ENCODE measurements at regions not wholly inside any gene's neighbourhood (a gene's known extent, or its start where the extent isn't known, plus 50 kb on each side); places are given as distances from the start of the nearest gene placed in this dataset.
"Not testable (repeated sequence)": the region's sequence is repeated elsewhere in the genome, so short reads cannot be mapped to it uniquely, and the experiment has no call there.

GRCh38 chr2:215260097-215260677 is 51.7 kb upstream of the ATIC start:
- CTCF ChIA-PET, result no interaction called here
- no peaks in the 10 kb centered on the region for H3K9me3 Mint-ChIP-seq (ENCODE audit: low read depth)
- no peaks in the 10 kb centered on the region for H3K36me3 Mint-ChIP-seq
- peaks cover 6% of the 10 kb centered on the region for H3K27me3 Mint-ChIP-seq
- DNase-seq, result no peak
- ATAC-seq, result no peak
- H3K27ac Mint-ChIP-seq, result no peak overlapping the region
- H3K4me3 Mint-ChIP-seq, result no peak overlapping the region
- no peaks in the 10 kb centered on the region for H3K4me1 Mint-ChIP-seq

DNA sequence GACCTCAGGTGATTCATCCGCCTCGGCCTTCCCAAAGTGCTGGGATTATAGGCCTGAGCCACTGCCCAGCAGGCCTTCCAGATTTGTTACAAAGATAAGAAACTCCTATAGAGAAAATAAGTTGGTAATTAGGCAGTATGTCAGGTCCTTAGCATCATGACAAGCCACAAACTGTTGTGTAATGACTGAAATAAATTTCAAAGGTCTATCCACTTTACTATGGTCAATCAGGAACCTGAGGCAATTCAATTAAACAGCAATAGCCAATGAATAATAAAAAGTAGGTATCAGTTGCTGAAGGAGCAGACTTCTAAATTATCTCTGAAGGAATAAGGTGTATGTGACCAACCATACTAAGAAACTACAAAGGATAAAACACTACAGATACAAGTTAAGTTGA is 62.4 kb upstream of the ATIC start:
- H3K27ac Mint-ChIP-seq, result no peak overlapping the region
- H3K9me3 Mint-ChIP-seq (ENCODE audit: low read depth), result no peaks in the 10 kb centered on the region
- ATAC-seq (no peak), DNase-seq (no peak)
- no peaks in the 10 kb centered on the region for H3K36me3 Mint-ChIP-seq
- CTCF ChIA-PET, result no interaction called here
- no peaks in the 10 kb centered on the region for H3K27me3 Mint-ChIP-seq
- H3K4me3 Mint-ChIP-seq, result no peak overlapping the region
- H3K4me1 Mint-ChIP-seq, result no peaks in the 10 kb centered on the region

DNA sequence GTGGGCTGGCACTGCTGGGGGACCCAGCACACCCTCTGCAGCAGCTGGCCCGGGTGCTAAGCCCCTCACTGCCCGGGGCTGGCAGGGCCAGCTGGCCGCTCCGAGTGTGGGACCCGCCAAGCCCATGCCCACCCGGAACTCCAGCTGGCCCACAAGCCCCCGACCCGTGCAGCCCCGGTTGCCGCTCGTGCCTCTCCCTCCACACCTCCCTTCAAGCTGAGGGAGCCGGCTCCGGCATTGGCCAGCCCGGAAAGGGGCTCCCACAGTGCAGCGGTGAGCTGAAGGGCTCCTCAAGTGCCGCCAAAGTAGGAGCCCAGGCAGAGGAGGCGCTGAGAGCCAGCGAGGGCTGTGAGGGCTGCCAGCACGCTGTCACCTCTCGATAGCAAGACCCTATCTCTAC is 65.9 kb upstream of the ATIC start:
- CTCF ChIA-PET; H3K9me3 Mint-ChIP-seq (ENCODE audit: low read depth); H3K27ac Mint-ChIP-seq; H3K36me3 Mint-ChIP-seq; H3K4me1 Mint-ChIP-seq; H3K27me3 Mint-ChIP-seq; DNase-seq; ATAC-seq; H3K4me3 Mint-ChIP-seq: not testable (repeated sequence)

DNA sequence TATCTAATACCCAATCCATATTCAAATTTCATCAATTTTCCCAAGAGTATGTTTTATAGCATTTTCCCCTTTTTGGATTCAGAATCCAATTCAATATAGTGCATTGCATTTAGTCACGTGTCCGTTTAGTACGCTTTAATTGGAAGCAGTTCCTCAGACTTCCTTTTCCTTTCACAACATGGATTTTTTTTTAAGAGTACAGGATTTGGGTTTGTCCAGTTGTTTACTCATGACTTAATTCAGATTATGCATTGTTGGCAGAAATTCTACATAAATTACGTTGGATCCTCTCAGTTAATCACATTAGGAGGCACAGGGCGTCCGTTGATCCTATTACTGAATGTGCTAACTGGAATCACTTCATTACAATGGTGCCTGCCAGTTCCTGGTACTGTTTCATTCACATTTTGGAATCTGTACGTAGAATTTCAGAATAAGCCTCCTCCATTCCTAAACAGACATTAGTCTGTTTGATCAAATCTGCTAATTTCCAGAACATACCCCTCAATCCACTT is 70.0 kb upstream of the ATIC start:
- CTCF ChIA-PET, result no interaction called here
- H3K27ac Mint-ChIP-seq, result no peak overlapping the region
- no peaks in the 10 kb centered on the region for H3K9me3 Mint-ChIP-seq (ENCODE audit: low read depth)
- H3K4me3 Mint-ChIP-seq, result no peak overlapping the region
- no peaks in the 10 kb centered on the region for H3K27me3 Mint-ChIP-seq
- no peak for ATAC-seq
- no peak for DNase-seq
- H3K4me1 Mint-ChIP-seq, result no peaks in the 10 kb centered on the region
- no peaks in the 10 kb centered on the region for H3K36me3 Mint-ChIP-seq

DNA sequence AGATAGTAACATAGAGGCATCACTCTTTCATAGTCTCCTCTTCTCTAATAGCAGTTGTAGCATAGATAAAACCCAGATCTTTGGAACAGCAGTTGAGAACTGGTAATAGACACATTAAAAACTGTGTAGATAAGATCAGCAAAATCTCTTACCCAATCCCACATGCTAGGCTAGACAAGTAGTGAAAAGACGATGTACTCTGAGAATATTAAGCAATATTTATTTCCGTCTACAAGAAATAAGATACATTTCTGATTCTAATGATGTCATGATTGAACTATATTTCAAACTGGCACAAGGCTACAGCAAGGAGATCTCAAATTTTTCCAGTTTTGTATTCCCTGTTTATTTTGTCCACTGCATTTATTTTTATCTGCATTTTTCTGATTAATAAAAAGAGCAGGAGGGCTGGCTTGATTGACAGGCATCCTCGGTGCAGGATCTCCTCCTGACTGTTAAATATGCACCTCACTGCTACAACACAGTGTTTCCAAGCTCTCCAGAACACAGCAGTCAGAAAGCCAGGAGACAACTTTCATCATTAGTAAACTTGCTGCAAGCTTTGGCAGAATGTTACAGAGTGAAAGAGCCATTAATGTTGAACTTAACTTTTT is 73.3 kb upstream of the ATIC start:
- H3K36me3 Mint-ChIP-seq, result no peaks in the 10 kb centered on the region
- DNase-seq, result no peak
- CTCF ChIA-PET, result no interaction called here
- no peak overlapping the region for H3K4me3 Mint-ChIP-seq
- H3K27me3 Mint-ChIP-seq, result no peaks in the 10 kb centered on the region
- ATAC-seq, result no peak
- no peaks in the 10 kb centered on the region for H3K4me1 Mint-ChIP-seq
- H3K9me3 Mint-ChIP-seq (ENCODE audit: low read depth), result no peaks in the 10 kb centered on the region
- no peak overlapping the region for H3K27ac Mint-ChIP-seq

DNA sequence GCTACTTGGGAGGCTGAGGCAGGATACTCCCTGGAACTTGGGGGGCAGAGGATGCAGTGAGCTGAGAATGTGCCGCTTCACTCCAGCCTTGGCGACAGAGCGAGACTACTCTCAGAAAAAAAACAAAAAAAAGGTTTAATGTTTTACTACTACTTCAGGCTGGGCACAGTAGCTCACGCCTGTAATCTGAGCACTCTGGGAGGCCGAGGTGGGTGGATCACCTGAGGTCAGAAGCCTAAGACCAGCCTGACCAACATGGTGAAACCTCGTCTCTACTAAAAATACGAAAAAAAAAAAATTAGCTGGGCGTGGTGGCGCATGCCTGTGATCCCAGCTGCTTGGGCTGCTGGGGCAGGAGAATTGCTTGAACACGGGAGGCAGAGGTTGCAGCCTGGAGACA is 75.7 kb upstream of the ATIC start:
- CTCF ChIA-PET, result interaction anchor here (0.9 kb wide), 1 partner anchor 108 kb away, joined by 4 read pairs; no protein-coding TSS in a partner anchor
- Mint-ChIP-seq H3K27me3 (no peaks in the 10 kb centered on the region), H3K4me3 (no peak overlapping the region), H3K36me3 (no peaks in the 10 kb centered on the region), H3K4me1 (no peaks in the 10 kb centered on the region), H3K27ac (no peak overlapping the region), H3K9me3 (ENCODE audit: low read depth) (no peaks in the 10 kb centered on the region)
- DNase-seq (no peak), ATAC-seq (no peak)

DNA sequence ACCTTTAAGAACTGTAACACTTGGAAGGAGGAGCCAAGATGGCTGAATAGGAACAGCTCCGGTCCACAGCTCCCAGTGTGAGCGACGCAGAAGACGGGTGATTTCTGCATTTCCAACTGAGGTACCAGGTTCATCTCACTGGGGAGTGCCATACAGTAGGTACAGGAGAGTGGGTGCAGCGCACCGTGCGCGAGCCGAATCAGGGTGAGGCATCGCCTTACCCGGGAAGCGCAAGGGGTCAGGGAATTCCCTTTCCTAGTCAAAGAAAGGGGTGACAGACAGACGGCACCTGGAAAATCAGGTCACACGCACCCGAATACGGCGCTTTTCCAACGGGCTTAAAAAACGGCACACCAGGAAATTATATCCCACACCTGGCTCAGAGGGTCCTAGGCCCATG is 81.8 kb upstream of the ABCA12 start:
- H3K27ac Mint-ChIP-seq; H3K27me3 Mint-ChIP-seq; DNase-seq; H3K9me3 Mint-ChIP-seq (ENCODE audit: low read depth); CTCF ChIA-PET; H3K4me3 Mint-ChIP-seq; H3K36me3 Mint-ChIP-seq; H3K4me1 Mint-ChIP-seq; ATAC-seq: not testable (repeated sequence)

DNA sequence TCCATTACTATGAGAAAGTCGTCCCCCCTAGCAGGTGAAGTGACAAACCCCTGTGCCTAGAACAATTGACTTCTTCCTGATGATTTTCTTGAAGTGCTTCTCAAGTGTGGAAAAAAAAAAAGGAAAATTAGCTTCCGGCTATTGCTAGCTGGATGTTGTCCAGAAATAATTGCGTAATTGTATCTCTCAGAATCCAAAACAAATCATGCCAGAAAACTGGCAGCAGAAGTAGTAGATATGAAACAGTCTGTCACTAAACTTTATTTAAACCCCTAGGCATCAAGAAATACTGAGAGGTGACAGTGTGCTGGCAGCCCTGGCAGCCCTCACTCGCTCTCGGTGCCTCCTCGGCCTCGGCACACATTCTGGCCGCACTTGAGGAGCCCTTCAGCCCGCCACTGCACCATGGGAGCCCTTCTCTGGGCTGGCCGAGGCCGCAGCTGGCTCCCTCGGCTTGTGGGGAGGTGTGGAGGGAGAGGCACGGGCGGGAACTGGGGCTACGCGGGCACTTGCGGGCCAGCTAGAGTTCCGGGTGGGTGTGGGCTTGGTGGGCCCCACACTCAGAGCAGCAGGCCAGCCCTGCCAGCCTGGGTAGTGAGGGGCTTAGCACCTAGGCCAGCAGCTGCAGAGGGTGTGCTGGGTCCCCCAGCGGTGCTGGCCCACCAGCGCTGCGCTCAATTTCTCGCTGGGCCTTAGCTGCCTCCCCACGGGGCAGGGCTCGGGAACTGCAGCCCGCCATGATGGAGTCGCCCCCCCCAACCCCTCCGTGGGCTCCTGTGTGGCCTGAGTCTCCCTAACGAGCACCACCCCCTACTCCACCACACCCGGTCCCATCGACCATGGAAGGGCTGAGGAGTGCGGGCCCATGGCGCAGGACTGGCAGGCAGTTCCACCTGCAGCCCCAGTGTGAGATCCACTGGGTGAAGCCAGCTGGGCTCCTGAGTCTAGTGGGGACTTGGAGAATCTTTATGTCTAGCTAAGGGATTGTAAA is 80.5 kb upstream of the ABCA12 start:
- CTCF ChIA-PET, result no interaction called here
- Mint-ChIP-seq H3K4me1 (no peaks in the 10 kb centered on the region), H3K36me3 (no peaks in the 10 kb centered on the region), H3K27ac (no peak overlapping the region), H3K9me3 (ENCODE audit: low read depth) (no peaks in the 10 kb centered on the region), H3K27me3 (no peaks in the 10 kb centered on the region), H3K4me3 (no peak overlapping the region)
- DNase-seq (no peak), ATAC-seq (no peak)

GRCh38 chr2:215216806-215217205 is 78.4 kb upstream of the ABCA12 start:
- Mint-ChIP-seq H3K36me3 (no peaks in the 10 kb centered on the region), H3K27me3 (no peaks in the 10 kb centered on the region), H3K4me3 (no peak overlapping the region), H3K4me1 (no peaks in the 10 kb centered on the region), H3K9me3 (ENCODE audit: low read depth) (no peaks in the 10 kb centered on the region), H3K27ac (no peak overlapping the region)
- CTCF ChIA-PET, result no interaction called here
- no peak for ATAC-seq
- no peak for DNase-seq

DNA sequence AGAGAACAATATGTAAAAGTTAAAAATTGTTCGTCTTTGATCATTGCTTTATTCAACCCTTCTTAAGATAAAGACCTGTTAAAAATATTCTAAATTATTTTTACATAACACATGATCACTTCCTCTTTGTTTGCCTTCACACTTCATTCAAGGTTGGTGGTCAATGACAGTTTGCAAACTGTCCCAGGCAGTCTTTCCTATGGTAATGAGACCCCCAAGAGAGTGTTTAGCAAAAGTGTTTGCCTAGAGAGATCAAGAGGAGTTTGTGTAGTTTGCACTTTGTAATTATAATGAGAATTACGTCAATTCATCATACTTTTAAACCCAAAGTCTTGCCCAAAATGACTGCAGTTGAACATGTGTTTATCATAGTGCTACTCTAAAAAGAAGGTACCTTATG is 77.2 kb upstream of the ABCA12 start:
- Mint-ChIP-seq H3K27ac (no peak overlapping the region), H3K4me3 (no peak overlapping the region), H3K9me3 (ENCODE audit: low read depth) (no peaks in the 10 kb centered on the region), H3K36me3 (no peaks in the 10 kb centered on the region), H3K4me1 (no peaks in the 10 kb centered on the region), H3K27me3 (no peaks in the 10 kb centered on the region)
- DNase-seq (no peak), ATAC-seq (no peak)
- CTCF ChIA-PET, result no interaction called here

GRCh38 chr2:215210082-215210481 is 71.7 kb upstream of the ABCA12 start:
- Mint-ChIP-seq H3K4me3 (no peak overlapping the region), H3K27ac (no peak overlapping the region), H3K27me3 (no peaks in the 10 kb centered on the region), H3K36me3 (no peaks in the 10 kb centered on the region), H3K4me1 (no peaks in the 10 kb centered on the region), H3K9me3 (ENCODE audit: low read depth) (no peaks in the 10 kb centered on the region)
- CTCF ChIA-PET, result no interaction called here
- DNase-seq, result no peak
- ATAC-seq, result no peak

DNA sequence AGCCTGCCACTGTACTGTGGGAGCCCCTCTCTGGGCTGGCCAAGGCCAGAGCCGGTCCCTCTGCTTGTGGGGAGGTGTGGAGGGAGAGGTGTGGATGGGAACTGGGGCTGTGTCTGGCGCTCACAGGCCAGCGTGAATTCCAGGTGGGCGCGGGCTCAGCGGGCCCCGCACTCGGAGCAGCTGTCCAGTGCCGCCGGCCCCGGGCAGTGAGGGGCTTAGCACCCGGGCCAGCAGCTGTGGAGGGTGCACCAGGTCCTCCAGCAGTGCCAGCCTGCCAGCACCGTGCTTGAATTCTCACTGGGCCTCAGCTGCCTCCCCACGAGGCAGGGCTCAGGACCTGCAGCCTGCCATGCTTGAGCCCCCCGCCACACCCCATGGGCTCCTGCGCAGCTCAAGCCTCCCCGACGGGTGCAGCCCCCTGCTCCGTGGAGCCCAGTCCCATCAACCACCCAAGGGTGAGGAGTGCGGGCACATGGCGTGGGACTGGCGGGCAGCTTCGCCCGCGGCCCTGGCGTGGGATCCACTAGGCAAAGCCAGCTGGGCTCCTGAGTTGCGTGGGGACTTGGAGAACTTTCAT is 69.5 kb upstream of the ABCA12 start:
- CTCF ChIA-PET, result no interaction called here
- DNase-seq (no peak), ATAC-seq (no peak)
- Mint-ChIP-seq H3K4me3 (no peak overlapping the region), H3K4me1 (no peaks in the 10 kb centered on the region), H3K27me3 (no peaks in the 10 kb centered on the region), H3K27ac (no peak overlapping the region), H3K9me3 (ENCODE audit: low read depth) (no peaks in the 10 kb centered on the region), H3K36me3 (no peaks in the 10 kb centered on the region)

- Mint-ChIP-seq H3K4me3 (no peak overlapping the region), H3K27ac (no peak overlapping the region), H3K36me3 (no peaks in the 10 kb centered on the region), H3K9me3 (ENCODE audit: low read depth) (no peaks in the 10 kb centered on the region), H3K27me3 (no peaks in the 10 kb centered on the region), H3K4me1 (no peaks in the 10 kb centered on the region)
- DNase-seq (no peak), ATAC-seq (no peak)
- CTCF ChIA-PET, result no interaction called here
These were observed 68.6 kb upstream of the ABCA12 start for GRCh38 chr2:215207041-215207440.

DNA sequence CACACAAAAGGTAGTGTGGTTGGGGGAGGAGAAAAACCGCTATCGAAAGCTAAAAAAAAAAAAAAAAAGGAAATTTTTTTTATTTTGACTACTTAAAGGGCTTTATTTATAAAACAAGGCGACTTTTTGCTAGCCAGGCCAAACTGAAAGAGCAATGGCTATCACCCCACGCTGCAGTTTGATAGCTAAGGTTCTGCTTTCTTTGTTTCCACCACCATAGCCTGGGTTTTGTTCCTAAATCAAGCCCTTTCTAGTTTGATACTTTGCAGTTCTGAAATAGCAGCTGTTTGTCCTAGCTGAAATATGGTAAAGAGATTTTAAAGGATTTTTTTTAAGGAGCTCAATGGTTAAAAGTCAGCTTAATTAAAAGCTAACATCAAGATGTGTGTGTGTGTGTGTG is 67.4 kb upstream of the ABCA12 start:
- ATAC-seq (no peak), DNase-seq (no peak)
- Mint-ChIP-seq H3K36me3 (no peaks in the 10 kb centered on the region), H3K27me3 (no peaks in the 10 kb centered on the region), H3K9me3 (ENCODE audit: low read depth) (no peaks in the 10 kb centered on the region), H3K27ac (no peak overlapping the region), H3K4me3 (no peak overlapping the region), H3K4me1 (no peaks in the 10 kb centered on the region)
- CTCF ChIA-PET, result no interaction called here
